CD8-positive, alpha-beta memory T cell (primary cell): ENCODE measurements at regions not wholly inside any gene's neighbourhood (a gene's known extent, or its start where the extent isn't known, plus 50 kb on each side); places are given as distances from the start of the nearest gene placed in this dataset.

ENCODE experiments used
- CTCF ChIA-PET: fragments of 350-600 bp; sonication (Branson Sonifier 250); formaldehyde crosslinking; loops from one replicate; lab custom pipeline; 2021; ENCODE audit warnings: antibody characterized with exemption; lab: Charles Lee
- POLR2A ChIA-PET: fragments of 350-600 bp; sonication (Branson Sonifier 250); formaldehyde crosslinking; loops from one replicate; lab custom pipeline; 2021; ENCODE audit warnings: antibody characterized with exemption; lab: Charles Lee
- DNase-seq, 5 donors: peaks; one replicate each; pipeline versions ENCODE4 v3.0.0 to v3.0.0-alpha.2; 2020 to 2022; ENCODE audit warnings: mixed read lengths in 1 of 5
- H3K27ac ChIP-seq: one replicate; pipeline ENCODE4 v1.7.0; 2013; ENCODE audit warnings: low read depth, mild to moderate bottlenecking, low read length, moderate library complexity
- H3K27me3 ChIP-seq: 2 replicates; pipeline ENCODE4 v1.7.0; 2013; ENCODE audit warnings: low read length, mild to moderate bottlenecking; ENCODE audit not compliant: insufficient read depth, poor library complexity, severe bottlenecking
- H3K36me3 ChIP-seq: 2 replicates; pipeline ENCODE4 v1.7.0; 2013; ENCODE audit warnings: mild to moderate bottlenecking, low read length, moderate library complexity; ENCODE audit not compliant: insufficient read depth
- H3K4me1 ChIP-seq: 2 replicates; pipeline ENCODE4 v1.7.0; 2013; ENCODE audit warnings: mild to moderate bottlenecking, low read length, moderate library complexity; ENCODE audit not compliant: insufficient read depth
- H3K4me3 ChIP-seq: 2 replicates; pipeline ENCODE4 v1.7.0; 2013; ENCODE audit warnings: mild to moderate bottlenecking, low read length
- H3K9me3 ChIP-seq: 2 replicates; pipeline ENCODE4 v1.7.0; 2013; ENCODE audit warnings: mild to moderate bottlenecking, low read length
- H3K27ac Mint-ChIP-seq, 8 donors: one replicate each; pipeline ENCODE4 v1.8.0; 2020 to 2021; ENCODE audit warnings: mixed read lengths in 8 of 8, mild to moderate bottlenecking in 6 of 8, inconsistent platforms in 3 of 8, moderate library complexity in 3 of 8
- H3K27me3 Mint-ChIP-seq, 2 donors: one replicate each; pipeline ENCODE4 v1.8.0; 2020 to 2021; ENCODE audit warnings: mixed read lengths in 2 of 2, mild to moderate bottlenecking in 1 of 2, moderate library complexity in 1 of 2
- H3K36me3 Mint-ChIP-seq, 3 donors: one replicate each; pipeline ENCODE4 v1.8.0; 2020 to 2021; ENCODE audit warnings: mixed read lengths in 3 of 3, inconsistent platforms in 1 of 3, mild to moderate bottlenecking in 1 of 3
- H3K4me1 Mint-ChIP-seq, 3 donors: one replicate each; pipeline ENCODE4 v1.8.0; 2020 to 2021; ENCODE audit warnings: mixed read lengths in 3 of 3, inconsistent platforms in 1 of 3, mild to moderate bottlenecking in 1 of 3
- H3K4me3 Mint-ChIP-seq, 7 donors: one replicate each; pipeline ENCODE4 v1.8.0; 2020 to 2021; ENCODE audit warnings: mixed read lengths in 7 of 7, mild to moderate bottlenecking in 6 of 7, moderate library complexity in 4 of 7, inconsistent platforms in 2 of 7
- H3K9me3 Mint-ChIP-seq, 5 donors: one replicate each; pipeline ENCODE4 v1.8.0; 2020 to 2022; ENCODE audit warnings: mixed read lengths in 5 of 5, mild to moderate bottlenecking in 3 of 5, moderate library complexity in 2 of 5, inconsistent platforms in 1 of 5

GRCh38 chr9:115425601-115426000 lies 307.6 kb upstream of the TNC start:
- ChIA-PET POLR2A (no interaction called here), CTCF (no interaction called here)
- no peaks in the 10 kb centered on the region for H3K4me1 Mint-ChIP-seq
- H3K27me3 Mint-ChIP-seq, result peaks cover 0 to 4% of the 10 kb centered on the region in 2 donors
- Histone ChIP-seq H3K9me3 (no peaks in the 10 kb centered on the region), H3K4me3 (no peak overlapping the region), H3K4me1 (no peaks in the 10 kb centered on the region), H3K27ac (no peak overlapping the region), H3K36me3 (no peaks in the 10 kb centered on the region), H3K27me3 (no peaks in the 10 kb centered on the region)
- H3K27ac Mint-ChIP-seq, result no peak overlapping the region
- DNase-seq, result no peak
- peaks cover 0 to 4% (median 0%) of the 10 kb centered on the region in 3 donors for H3K36me3 Mint-ChIP-seq
- peaks cover 3 to 17% (median 7%) of the 10 kb centered on the region in 5 donors for H3K9me3 Mint-ChIP-seq
- no peak overlapping the region for H3K4me3 Mint-ChIP-seq

GRCh38 chr9:115437418-115437817 lies 319.5 kb upstream of the TNC start:
- H3K27me3 Mint-ChIP-seq, result peaks cover 4 to 12% of the 10 kb centered on the region in 2 donors
- Histone ChIP-seq H3K36me3 (no peaks in the 10 kb centered on the region), H3K4me1 (no peaks in the 10 kb centered on the region), H3K27me3 (no peaks in the 10 kb centered on the region), H3K9me3 (no peaks in the 10 kb centered on the region), H3K4me3 (no peak overlapping the region), H3K27ac (no peak overlapping the region)
- POLR2A ChIA-PET, result no interaction called here
- no peaks in the 10 kb centered on the region for H3K36me3 Mint-ChIP-seq
- H3K27ac Mint-ChIP-seq, result no peak overlapping the region
- no peak overlapping the region for H3K4me3 Mint-ChIP-seq
- no peaks in the 10 kb centered on the region for H3K4me1 Mint-ChIP-seq
- peaks cover 0 to 2% (median 0%) of the 10 kb centered on the region in 5 donors for H3K9me3 Mint-ChIP-seq
- DNase-seq, result no peak
- CTCF ChIA-PET, result no interaction called here

GRCh38 chr9:115439641-115440040 lies 321.7 kb upstream of the TNC start:
- Histone ChIP-seq H3K4me1 (no peaks in the 10 kb centered on the region), H3K4me3 (no peak overlapping the region), H3K9me3 (no peaks in the 10 kb centered on the region), H3K36me3 (no peaks in the 10 kb centered on the region), H3K27me3 (no peaks in the 10 kb centered on the region), H3K27ac (no peak overlapping the region)
- Mint-ChIP-seq H3K9me3 (peaks cover 0 to 3% (median 0%) of the 10 kb centered on the region in 5 donors), H3K4me3 (no peak overlapping the region), H3K27ac (no peak overlapping the region), H3K27me3 (peaks cover 4 to 14% of the 10 kb centered on the region in 2 donors), H3K36me3 (no peaks in the 10 kb centered on the region), H3K4me1 (no peaks in the 10 kb centered on the region)
- no peak for DNase-seq
- ChIA-PET POLR2A (no interaction called here), CTCF (no interaction called here)

- no peaks in the 10 kb centered on the region for H3K36me3 ChIP-seq
- no peaks in the 10 kb centered on the region for H3K27me3 ChIP-seq
- no peak for DNase-seq
- ChIA-PET POLR2A (no interaction called here), CTCF (no interaction called here)
- no peak overlapping the region for H3K27ac Mint-ChIP-seq
- no peak overlapping the region for H3K27ac ChIP-seq
- H3K4me3 Mint-ChIP-seq, result no peak overlapping the region
- no peak overlapping the region for H3K4me3 ChIP-seq
- no peaks in the 10 kb centered on the region for H3K4me1 ChIP-seq
- peaks cover 4 to 14% of the 10 kb centered on the region in 2 donors for H3K27me3 Mint-ChIP-seq
- no peaks in the 10 kb centered on the region for H3K9me3 ChIP-seq
- no peaks in the 10 kb centered on the region for H3K36me3 Mint-ChIP-seq
- no peaks in the 10 kb centered on the region for H3K4me1 Mint-ChIP-seq
- peaks cover 0 to 3% (median 0%) of the 10 kb centered on the region in 5 donors for H3K9me3 Mint-ChIP-seq
These were observed 324.1 kb upstream of the TNC start for GRCh38 chr9:115442054-115442453.

- H3K9me3 ChIP-seq, result no peaks in the 10 kb centered on the region
- POLR2A ChIA-PET, result no interaction called here
- Mint-ChIP-seq H3K27me3 (peaks cover 4 to 5% of the 10 kb centered on the region in 2 donors), H3K36me3 (no peaks in the 10 kb centered on the region), H3K4me3 (no peak overlapping the region), H3K9me3 (peaks cover 0 to 7% (median 0%) of the 10 kb centered on the region in 5 donors), H3K27ac (no peak overlapping the region), H3K4me1 (no peaks in the 10 kb centered on the region)
- H3K4me1 ChIP-seq, result no peaks in the 10 kb centered on the region
- H3K27ac ChIP-seq, result no peak overlapping the region
- no peaks in the 10 kb centered on the region for H3K36me3 ChIP-seq
- CTCF ChIA-PET, result no interaction called here
- H3K27me3 ChIP-seq, result no peaks in the 10 kb centered on the region
- H3K4me3 ChIP-seq, result no peak overlapping the region
- no peak for DNase-seq
These were observed 325.9 kb upstream of the TNC start for GRCh38 chr9:115443890-115444289.

- ChIA-PET POLR2A (no interaction called here), CTCF (no interaction called here)
- H3K4me1 Mint-ChIP-seq, result no peaks in the 10 kb centered on the region
- no peak overlapping the region for H3K27ac ChIP-seq
- peaks cover 2 to 4% of the 10 kb centered on the region in 2 donors for H3K27me3 Mint-ChIP-seq
- no peak for DNase-seq
- H3K4me1 ChIP-seq, result no peaks in the 10 kb centered on the region
- H3K4me3 ChIP-seq, result no peak overlapping the region
- H3K27ac Mint-ChIP-seq, result no peak overlapping the region
- H3K27me3 ChIP-seq, result no peaks in the 10 kb centered on the region
- H3K4me3 Mint-ChIP-seq, result no peak overlapping the region
- H3K36me3 ChIP-seq, result no peaks in the 10 kb centered on the region
- H3K36me3 Mint-ChIP-seq, result no peaks in the 10 kb centered on the region
- peaks cover 0 to 7% (median 0%) of the 10 kb centered on the region in 5 donors for H3K9me3 Mint-ChIP-seq
- no peaks in the 10 kb centered on the region for H3K9me3 ChIP-seq
These were observed 327.0 kb upstream of the TNC start for GRCh38 chr9:115444959-115445358.

GRCh38 chr9:115445655-115446054 lies 327.7 kb upstream of the TNC start:
- Mint-ChIP-seq H3K4me1 (no peaks in the 10 kb centered on the region), H3K36me3 (no peaks in the 10 kb centered on the region), H3K9me3 (peaks cover 0 to 7% (median 0%) of the 10 kb centered on the region in 5 donors), H3K4me3 (no peak overlapping the region), H3K27ac (no peak overlapping the region), H3K27me3 (peaks cover 2 to 4% of the 10 kb centered on the region in 2 donors)
- Histone ChIP-seq H3K27me3 (no peaks in the 10 kb centered on the region), H3K4me1 (no peaks in the 10 kb centered on the region), H3K36me3 (no peaks in the 10 kb centered on the region), H3K9me3 (peaks cover 1% of the 10 kb centered on the region), H3K4me3 (no peak overlapping the region), H3K27ac (no peak overlapping the region)
- DNase-seq, result no peak
- CTCF ChIA-PET, result no interaction called here
- POLR2A ChIA-PET, result no interaction called here

- H3K27me3 ChIP-seq, result no peaks in the 10 kb centered on the region
- H3K27ac ChIP-seq, result no peak overlapping the region
- H3K4me1 ChIP-seq, result no peaks in the 10 kb centered on the region
- POLR2A ChIA-PET, result no interaction called here
- H3K4me1 Mint-ChIP-seq, result no peaks in the 10 kb centered on the region
- H3K4me3 ChIP-seq, result no peak overlapping the region
- no peaks in the 10 kb centered on the region for H3K9me3 ChIP-seq
- no peak for DNase-seq
- H3K36me3 Mint-ChIP-seq, result peaks cover 0 to 1% (median 0%) of the 10 kb centered on the region in 3 donors
- CTCF ChIA-PET, result no interaction called here
- no peak overlapping the region for H3K27ac Mint-ChIP-seq
- peaks cover 4 to 32% of the 10 kb centered on the region in 2 donors for H3K27me3 Mint-ChIP-seq
- H3K9me3 Mint-ChIP-seq, result peaks cover 0 to 7% (median 0%) of the 10 kb centered on the region in 5 donors
- no peak overlapping the region for H3K4me3 Mint-ChIP-seq
- no peaks in the 10 kb centered on the region for H3K36me3 ChIP-seq
These were observed 338.6 kb upstream of the TNC start for GRCh38 chr9:115456515-115456914.

- H3K27me3 ChIP-seq, result no peaks in the 10 kb centered on the region
- POLR2A ChIA-PET, result no interaction called here
These were observed 343.3 kb upstream of the TNC start for GRCh38 chr9:115461280-115461679.

More at GRCh38 chr9:115461280-115461679, 343.3 kb upstream of the TNC start:
- H3K27ac Mint-ChIP-seq, result no peak overlapping the region
- H3K4me3 Mint-ChIP-seq, result no peak overlapping the region
- CTCF ChIA-PET, result no interaction called here
- H3K9me3 ChIP-seq, result no peaks in the 10 kb centered on the region
- H3K27ac ChIP-seq, result no peak overlapping the region
- H3K27me3 Mint-ChIP-seq, result peaks cover 4 to 29% of the 10 kb centered on the region in 2 donors
- no peak for DNase-seq
- no peaks in the 10 kb centered on the region for H3K4me1 Mint-ChIP-seq
- H3K36me3 ChIP-seq, result no peaks in the 10 kb centered on the region
- H3K4me3 ChIP-seq, result no peak overlapping the region
- H3K36me3 Mint-ChIP-seq, result peaks cover 0 to 1% (median 0%) of the 10 kb centered on the region in 3 donors
- H3K4me1 ChIP-seq, result no peaks in the 10 kb centered on the region
- peaks cover 0 to 7% (median 0%) of the 10 kb centered on the region in 5 donors for H3K9me3 Mint-ChIP-seq
